HG03432 (cell line): ENCODE measurements at regions not wholly inside any gene's neighbourhood (a gene's known extent, or its start where the extent isn't known, plus 50 kb on each side); places are given as distances from the start of the nearest gene placed in this dataset.

Experiments
- ATAC-seq: cut with Tn5 transposase; IDR thresholded peaks from one replicate; pipeline ENCODE4 v1.9.1; 2021; ENCODE audit warnings: mild to moderate bottlenecking, moderate library complexity; ENCODE audit not compliant: unreplicated experiment

- ATAC-seq = no peak
These were observed 62.7 kb upstream of the ARID2 start for GRCh38 chr12:45666816-45667215.

GRCh38 chr12:45667761-45668160, 61.7 kb upstream of the ARID2 start:
- ATAC-seq = no peak

- ATAC-seq = peak; percentile 31
These were observed 60.9 kb upstream of the ARID2 start for GRCh38 chr12:45668641-45669040.

GRCh38 chr12:45669093-45669492, 60.4 kb upstream of the ARID2 start:
- ATAC-seq = peak; percentile 89

GRCh38 chr12:45669792-45670191, 59.7 kb upstream of the ARID2 start:
- ATAC-seq = no peak

GRCh38 chr12:45670346-45671065, 59.0 kb upstream of the ARID2 start:
- peak; percentile 56 for ATAC-seq

GRCh38 chr12:45671254-45671653, 58.3 kb upstream of the ARID2 start:
- ATAC-seq = no peak

GRCh38 chr12:45674181-45674977, 55.1 kb upstream of the ARID2 start:
- ATAC-seq = no peak

GRCh38 chr12:45675534-45675933, 54.0 kb upstream of the ARID2 start:
- no peak for ATAC-seq
